Keratinocyte (primary cell): ENCODE measurements at regions not wholly inside any gene's neighbourhood (a gene's known extent, or its start where the extent isn't known, plus 50 kb on each side); places are given as distances from the start of the nearest gene placed in this dataset.

Experiments used
- DNase-seq: peaks from one replicate; pipeline ENCODE4 v3.0.0-alpha.2; 2011; ENCODE audit warnings: low read depth, missing footprints, low spot score
- FAIRE-seq: peaks from 2 replicates; lab custom pipeline; 2011; peaks lifted over from hg19 to GRCh38; lab: Jason Lieb, UNC
- H2AFZ ChIP-seq: 2 replicates; pipeline ENCODE4 v1.6.0; 2012; ENCODE audit warnings: low read length, control low read depth, inconsistent platforms; ENCODE audit not compliant: control insufficient read depth
- H3K27ac ChIP-seq: 2 replicates; pipeline ENCODE4 v1.5.1; 2011; ENCODE audit warnings: low read length; ENCODE audit not compliant: control insufficient read depth, insufficient read depth
- H3K27me3 ChIP-seq: 3 replicates; pipeline ENCODE4 v1.6.0; 2011; ENCODE audit warnings: low read length; ENCODE audit not compliant: control insufficient read depth, insufficient read depth; ENCODE audit errors: extremely low read depth
- H3K36me3 ChIP-seq, 2 experiments: 2 replicates in 1 of 2; 3 replicates in 1 of 2; pipeline ENCODE4 v1.5.1; 2011; ENCODE audit warnings: low read length in 2 of 2, mild to moderate bottlenecking in 1 of 2; ENCODE audit not compliant: control insufficient read depth in 2 of 2, insufficient read depth in 2 of 2; ENCODE audit errors: extremely low read depth in 1 of 2
- H3K4me1 ChIP-seq: 3 replicates; pipeline ENCODE4 v1.5.1; 2011; ENCODE audit warnings: low read length; ENCODE audit not compliant: control insufficient read depth, insufficient read depth; ENCODE audit errors: extremely low read depth
- H3K4me2 ChIP-seq: 3 replicates; pipeline ENCODE4 v1.6.0; 2011; ENCODE audit warnings: low read depth, low read length; ENCODE audit not compliant: control insufficient read depth, insufficient read depth; ENCODE audit errors: extremely low read depth
- H3K4me3 ChIP-seq, 3 experiments: fragments of 200-600 bp in 1 of 3; sonication (generic) in 1 of 3; 2 replicates in 2 of 3; 3 replicates in 1 of 3; pipeline ENCODE4 v1.5.1; 2011 to 2016; ENCODE audit warnings: low read length in 3 of 3, mild to moderate bottlenecking in 3 of 3, control low read depth in 2 of 3, inconsistent platforms in 1 of 3, low read depth in 1 of 3, mixed read lengths in 1 of 3, mixed run types in 1 of 3, moderate library complexity in 1 of 3; ENCODE audit not compliant: control insufficient read depth in 2 of 3, insufficient read depth in 2 of 3; ENCODE audit errors: extremely low read depth in 1 of 3
- H3K79me2 ChIP-seq: 2 replicates; pipeline ENCODE4 v1.6.0; 2012; ENCODE audit warnings: low read length; ENCODE audit not compliant: control insufficient read depth, insufficient read depth
- H3K9ac ChIP-seq: 3 replicates; pipeline ENCODE4 v1.6.0; 2011; ENCODE audit warnings: low read length; ENCODE audit not compliant: control insufficient read depth, insufficient read depth; ENCODE audit errors: extremely low read depth
- H3K9me1 ChIP-seq: 3 replicates; pipeline ENCODE4 v1.6.0; 2011; ENCODE audit warnings: low read length; ENCODE audit not compliant: control insufficient read depth, insufficient read depth; ENCODE audit errors: extremely low read depth
- H3K9me3 ChIP-seq: 2 replicates; pipeline ENCODE4 v1.5.1; 2012; ENCODE audit warnings: low read depth, low read length; ENCODE audit not compliant: control insufficient read depth
- H4K20me1 ChIP-seq: 3 replicates; pipeline ENCODE4 v1.6.0; 2011; ENCODE audit warnings: low read length; ENCODE audit not compliant: control insufficient read depth, insufficient read depth; ENCODE audit errors: extremely low read depth
- CTCF ChIP-seq, 3 experiments: IDR thresholded peaks in 1 of 3; conservative IDR thresholded peaks in 1 of 3; optimal IDR thresholded peaks in 1 of 3; 2 replicates in 2 of 3; 3 replicates in 1 of 3; pipeline versions ENCODE3 to v1.5.1; 2011; ENCODE audit warnings: low read length in 3 of 3, mild to moderate bottlenecking in 3 of 3, moderate library complexity in 2 of 3, control low read depth in 1 of 3, inconsistent platforms in 1 of 3; ENCODE audit not compliant: insufficient read depth in 2 of 3; ENCODE audit errors: extremely low read depth in 1 of 3
- EZH2 ChIP-seq: IDR thresholded peaks from one replicate; pipeline ENCODE4 v1.6.1; 2012; ENCODE audit warnings: inconsistent platforms, mild to moderate bottlenecking, low read length, moderate library complexity
- dilution Hi-C: fragments of 300-500 bp; cut with MboI; formaldehyde crosslinking; loops from one replicate; pipeline ENCODE4 v1.7.0; 2020; ENCODE audit warnings: low sequenced_read_pairs; ENCODE audit not compliant: extremely low pct_ligation_motif_present

- Histone ChIP-seq H3K9me3 (no peaks in the 10 kb centered on the region), H3K4me1 (peaks cover 15% of the 10 kb centered on the region), H3K27me3 (no peaks in the 10 kb centered on the region), H3K79me2 (no peaks in the 10 kb centered on the region), H3K9ac (no peak overlapping the region), H2AFZ (no peak overlapping the region), H3K36me3 (no peaks in the 10 kb centered on the region), H3K4me2 (no peak overlapping the region), H3K9me1 (no peaks in the 10 kb centered on the region), H4K20me1 (no peaks in the 10 kb centered on the region), H3K4me3 (no peak overlapping the region), H3K27ac (no peak overlapping the region)
- TF ChIP-seq CTCF (optimal IDR thresholded peaks at IDR 0.05 in 1 of 3, IDR thresholded peaks at IDR 0.05 in 1 of 3, conservative IDR thresholded peaks at IDR 0.05 in 1 of 3; ENCODE audit: extremely low read depth in 1 of 3, insufficient read depth in 2 of 3, low read length in 3 of 3) (no peak), EZH2 (no peak)
- dilution Hi-C loops: no loop called here
- FAIRE-seq (no peak), DNase-seq (no peak)
These were observed 84.4 kb upstream of the ATL2 start for GRCh38 chr2:38461470-38461869.

GRCh38 chr2:38460313-38460712 is 83.2 kb upstream of the ATL2 start:
- no peaks in the 10 kb centered on the region for H3K9me3 ChIP-seq
- no peak overlapping the region for H3K27ac ChIP-seq
- no peaks in the 10 kb centered on the region for H4K20me1 ChIP-seq
- H3K4me3 ChIP-seq: no peak overlapping the region
- no peak overlapping the region for H3K4me2 ChIP-seq
- H3K4me1 ChIP-seq: peaks cover 15% of the 10 kb centered on the region
- no peak overlapping the region for H3K9ac ChIP-seq
- H3K27me3 ChIP-seq: no peaks in the 10 kb centered on the region
- no peak for DNase-seq
- dilution Hi-C loops: no loop called here
- no peak for TF ChIP-seq EZH2
- TF ChIP-seq CTCF (optimal IDR thresholded peaks at IDR 0.05 in 1 of 3, IDR thresholded peaks at IDR 0.05 in 1 of 3, conservative IDR thresholded peaks at IDR 0.05 in 1 of 3; ENCODE audit: extremely low read depth in 1 of 3, insufficient read depth in 2 of 3, low read length in 3 of 3): no peak
- H3K79me2 ChIP-seq: no peaks in the 10 kb centered on the region
- H3K9me1 ChIP-seq: no peaks in the 10 kb centered on the region
- H3K36me3 ChIP-seq: no peaks in the 10 kb centered on the region
- H2AFZ ChIP-seq: no peak overlapping the region
- no peak for FAIRE-seq
